Neural crest cell (in vitro differentiated cells): ENCODE measurements at regions not wholly inside any gene's neighbourhood (a gene's known extent, or its start where the extent isn't known, plus 50 kb on each side); places are given as distances from the start of the nearest gene placed in this dataset.

Source experiments
- DNase-seq: peaks from one replicate; pipeline ENCODE4 v3.0.0; 2021; ENCODE audit warnings: low read depth, mixed read lengths, low spot score
- H3K27ac Mint-ChIP-seq: one replicate; pipeline ENCODE4 v1.8.0; 2021; ENCODE audit warnings: mild to moderate bottlenecking, mixed read lengths; ENCODE audit not compliant: unreplicated experiment
- H3K27me3 Mint-ChIP-seq: 2 replicates; pipeline ENCODE4 v1.8.0; 2021; ENCODE audit warnings: low read depth, mild to moderate bottlenecking, mixed read lengths
- H3K36me3 Mint-ChIP-seq: 2 replicates; pipeline ENCODE4 v1.8.0; 2021; ENCODE audit warnings: low read depth, mild to moderate bottlenecking, mixed read lengths
- H3K4me1 Mint-ChIP-seq: 2 replicates; pipeline ENCODE4 v1.8.0; 2021; ENCODE audit warnings: mixed read lengths
- H3K4me3 Mint-ChIP-seq: one replicate; pipeline ENCODE4 v1.8.0; 2021; ENCODE audit warnings: mild to moderate bottlenecking, mixed read lengths
- H3K9me3 Mint-ChIP-seq: 2 replicates; pipeline ENCODE4 v1.8.0; 2021; ENCODE audit warnings: mixed read lengths
- CTCF ChIP-seq: fragments of 200-600 bp; sonication (generic); conservative IDR thresholded peaks from 2 replicates; pipeline ENCODE4 v1.5.0; 2021; ENCODE audit warnings: antibody characterized with exemption, mild to moderate bottlenecking

- no peaks in the 10 kb centered on the region for H3K4me1 Mint-ChIP-seq
- H3K27me3 Mint-ChIP-seq = no peaks in the 10 kb centered on the region
- TF ChIP-seq CTCF = no peak
- DNase-seq = no peak
- no peak overlapping the region for H3K4me3 Mint-ChIP-seq
- H3K36me3 Mint-ChIP-seq = no peaks in the 10 kb centered on the region
- H3K9me3 Mint-ChIP-seq = peaks cover 3% of the 10 kb centered on the region
- no peak overlapping the region for H3K27ac Mint-ChIP-seq
Observed at GRCh38 chr15:35720019-35720418, 174.1 kb upstream of the DPH6 start.

- Mint-ChIP-seq H3K27ac (no peak overlapping the region), H3K4me3 (no peak overlapping the region), H3K9me3 (peaks cover 3% of the 10 kb centered on the region), H3K4me1 (no peaks in the 10 kb centered on the region), H3K36me3 (no peaks in the 10 kb centered on the region), H3K27me3 (no peaks in the 10 kb centered on the region)
- no peak for TF ChIP-seq CTCF
- no peak for DNase-seq
Observed at GRCh38 chr15:35720984-35721383, 175.0 kb upstream of the DPH6 start.

- DNase-seq = no peak
- Mint-ChIP-seq H3K27ac (no peak overlapping the region), H3K27me3 (no peaks in the 10 kb centered on the region), H3K4me1 (no peaks in the 10 kb centered on the region), H3K36me3 (no peaks in the 10 kb centered on the region), H3K9me3 (peaks cover 3% of the 10 kb centered on the region), H3K4me3 (no peak overlapping the region)
- TF ChIP-seq CTCF = no peak
Observed at GRCh38 chr15:35721751-35722150, 175.8 kb upstream of the DPH6 start.

- Mint-ChIP-seq H3K9me3 (peaks cover 3% of the 10 kb centered on the region), H3K4me1 (no peaks in the 10 kb centered on the region), H3K27ac (no peak overlapping the region), H3K36me3 (no peaks in the 10 kb centered on the region), H3K4me3 (no peak overlapping the region), H3K27me3 (no peaks in the 10 kb centered on the region)
- TF ChIP-seq CTCF = no peak
- DNase-seq = no peak
Observed at GRCh38 chr15:35722501-35722900, 176.5 kb upstream of the DPH6 start.

- no peaks in the 10 kb centered on the region for H3K4me1 Mint-ChIP-seq
Observed at GRCh38 chr15:35723120-35723847, 177.3 kb upstream of the DPH6 start.

More at GRCh38 chr15:35723120-35723847, 177.3 kb upstream of the DPH6 start:
- no peaks in the 10 kb centered on the region for H3K36me3 Mint-ChIP-seq
- no peaks in the 10 kb centered on the region for H3K9me3 Mint-ChIP-seq
- H3K27ac Mint-ChIP-seq = no peak overlapping the region
- no peaks in the 10 kb centered on the region for H3K27me3 Mint-ChIP-seq
- TF ChIP-seq CTCF = no peak
- DNase-seq = no peak
- H3K4me3 Mint-ChIP-seq = no peak overlapping the region
